Embryonic facial prominence (tissue), 1 donor: ENCODE measurements at regions not wholly inside any gene's neighbourhood (a gene's known extent, or its start where the extent isn't known, plus 50 kb on each side); places are given as distances from the start of the nearest gene placed in this dataset.
"Not testable (repeated sequence)": the region's sequence is repeated elsewhere in the genome, so short reads cannot be mapped to it uniquely, and the experiment has no call there.

ENCODE experiments used
- DNase-seq: peaks from one replicate; pipeline ENCODE4 v3.0.0-alpha.2; 2016; ENCODE audit errors: extremely low spot score

GRCh38 chr18:59800897-59801296, 98.9 kb upstream of the PMAIP1 start:
- DNase-seq: no peak

- no peak for DNase-seq
These were observed 100.3 kb upstream of the PMAIP1 start for GRCh38 chr18:59799383-59800015.

- no peak for DNase-seq
These were observed 98.7 kb upstream of the CCBE1 start for GRCh38 chr18:59795882-59796281.

DNA sequence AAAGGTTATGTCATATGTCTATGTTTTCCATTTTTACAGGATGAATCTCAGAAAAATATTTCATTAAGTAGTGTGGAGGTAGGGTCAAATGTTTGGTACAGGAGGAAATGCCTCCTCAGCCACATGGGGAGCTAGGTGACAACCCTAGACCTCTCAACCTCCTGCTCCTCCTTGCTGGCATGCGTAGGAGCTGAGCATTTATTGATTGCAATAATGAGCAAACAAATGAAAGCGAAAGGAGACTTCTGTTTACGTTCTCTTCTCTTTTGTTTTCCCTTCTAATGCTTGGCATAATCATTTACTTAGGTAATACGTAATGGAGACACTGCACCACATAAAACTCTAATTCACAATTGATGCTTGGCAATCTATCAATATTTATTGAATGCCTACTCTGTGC, 95.1 kb upstream of the CCBE1 start:
- no peak for DNase-seq

GRCh38 chr18:59790346-59790936, 93.2 kb upstream of the CCBE1 start:
- DNase-seq: not testable (repeated sequence)

DNA sequence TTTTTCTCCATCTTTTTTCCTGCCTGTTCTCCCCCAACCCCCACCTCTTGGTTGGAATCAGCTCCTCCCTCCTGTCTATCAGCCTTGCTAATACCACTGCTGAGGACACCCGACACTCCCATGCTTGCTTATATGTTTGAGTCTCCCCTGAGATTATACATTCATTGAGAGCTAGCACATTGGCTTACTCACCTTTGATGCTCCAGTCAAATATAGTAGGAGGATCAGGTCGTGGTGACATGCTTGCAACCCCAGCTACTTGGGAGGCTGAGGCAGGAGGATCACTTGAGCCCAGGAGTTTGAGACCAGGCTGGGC, 91.5 kb upstream of the CCBE1 start:
- DNase-seq: no peak

- DNase-seq: no peak
These were observed 91.0 kb upstream of the CCBE1 start for GRCh38 chr18:59787998-59788790.

DNA sequence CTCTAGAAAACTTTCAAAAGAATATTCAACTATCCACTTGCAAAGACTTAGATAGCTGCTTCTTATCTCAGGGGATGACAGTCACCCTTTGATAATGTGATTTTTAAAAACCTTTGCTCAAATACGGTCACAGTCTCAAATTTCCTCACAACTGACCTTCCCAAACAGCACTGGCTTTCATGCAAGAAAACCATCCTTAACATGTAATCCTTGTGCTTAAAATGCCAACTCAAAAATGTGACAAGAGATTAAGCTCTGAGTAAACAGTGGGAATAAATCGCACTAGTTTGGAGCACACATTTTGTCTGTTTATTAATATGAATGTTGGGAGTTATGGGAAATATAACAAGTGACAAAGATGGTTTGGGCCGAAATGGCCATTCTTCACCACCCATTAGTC, 87.5 kb upstream of the CCBE1 start:
- DNase-seq: no peak

GRCh38 chr18:59783138-59783537, 85.9 kb upstream of the CCBE1 start:
- no peak for DNase-seq

DNA sequence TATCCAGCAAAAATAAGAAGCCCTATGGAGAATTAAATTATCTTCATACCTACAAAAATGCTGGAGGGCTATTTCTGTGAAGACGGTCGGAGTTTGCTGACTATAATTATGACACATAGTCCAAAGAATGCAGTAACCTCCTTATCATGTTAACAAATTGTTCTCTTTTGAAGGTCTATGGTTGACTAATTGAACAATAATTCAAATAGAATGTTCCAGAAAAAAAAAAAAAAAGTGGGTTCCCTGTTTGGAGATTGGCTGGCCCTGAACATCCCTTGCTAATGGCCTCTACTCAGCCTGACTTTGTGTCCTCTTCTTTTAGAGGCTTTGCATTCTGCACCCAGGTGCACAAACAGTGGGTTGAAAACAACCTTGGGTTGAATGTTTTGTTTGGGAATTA, 82.8 kb upstream of the CCBE1 start:
- DNase-seq: no peak

GRCh38 chr18:59778434-59778833, 81.2 kb upstream of the CCBE1 start:
- no peak for DNase-seq

GRCh38 chr18:59777636-59778035, 80.4 kb upstream of the CCBE1 start:
- no peak for DNase-seq

DNA sequence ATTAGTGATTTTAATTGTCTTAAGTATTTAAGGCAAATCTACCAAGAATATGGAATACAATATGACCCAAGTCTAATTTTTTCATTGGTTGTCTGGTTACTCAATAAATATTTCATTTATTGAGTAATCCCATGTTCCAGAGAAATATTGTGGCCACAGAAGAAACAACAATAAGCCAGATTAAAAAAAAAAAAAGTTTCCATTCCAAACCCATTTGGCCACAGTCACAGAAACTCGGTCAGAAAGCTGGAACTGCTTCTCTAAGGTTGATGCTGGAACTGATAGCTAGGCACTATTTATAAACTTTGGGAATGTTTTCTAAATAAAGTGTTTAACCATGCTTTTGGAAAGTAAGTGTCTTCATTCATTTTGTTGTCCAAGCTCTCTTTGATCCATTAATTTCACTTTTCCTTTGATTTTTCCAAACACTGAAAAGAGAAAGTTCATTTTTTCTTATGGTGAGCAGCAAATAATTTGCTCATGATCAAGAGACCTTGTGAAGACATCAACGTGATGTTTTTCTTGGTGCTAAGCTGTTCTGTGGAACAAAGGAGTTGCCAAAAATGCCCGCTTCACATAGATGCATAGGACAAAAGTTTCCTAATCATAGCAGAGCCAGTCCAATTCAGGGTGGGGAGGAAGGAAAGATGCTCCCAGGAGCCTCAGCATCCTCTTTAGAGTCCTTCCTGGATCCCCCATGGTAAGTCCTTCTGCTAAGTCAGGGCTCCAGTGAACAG, 72.1 kb upstream of the CCBE1 start:
- no peak for DNase-seq

DNA sequence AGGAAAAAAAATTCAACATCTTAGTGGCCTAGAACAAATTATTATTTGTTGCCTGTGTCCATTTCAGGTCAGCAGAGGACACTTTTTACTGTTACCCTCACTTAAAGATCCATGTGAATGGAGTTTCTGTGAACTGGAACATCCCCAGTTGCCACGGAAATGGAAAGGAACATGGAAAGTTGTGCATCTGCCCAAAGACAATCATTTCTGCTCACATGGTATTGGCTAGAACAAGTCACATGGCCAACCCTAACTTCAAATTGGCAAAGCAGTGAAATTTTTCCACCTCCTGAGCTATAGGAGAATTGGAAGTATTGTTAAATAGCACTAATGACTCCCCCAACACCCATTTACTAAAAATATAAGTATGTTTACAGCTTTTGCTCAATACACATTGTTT, 71.2 kb upstream of the CCBE1 start:
- no peak for DNase-seq

GRCh38 chr18:59767732-59768131, 70.5 kb upstream of the CCBE1 start:
- DNase-seq: no peak

- no peak for DNase-seq
These were observed 68.1 kb upstream of the CCBE1 start for GRCh38 chr18:59765343-59765742.

GRCh38 chr18:59764281-59764680, 67.1 kb upstream of the CCBE1 start:
- DNase-seq: no peak

GRCh38 chr18:59763541-59764136, 66.4 kb upstream of the CCBE1 start:
- DNase-seq: no peak

- DNase-seq: no peak
These were observed 63.7 kb upstream of the CCBE1 start for GRCh38 chr18:59760619-59761600.

GRCh38 chr18:59760212-59760611, 63.0 kb upstream of the CCBE1 start:
- DNase-seq: no peak

- DNase-seq: no peak
These were observed 61.6 kb upstream of the CCBE1 start for GRCh38 chr18:59758837-59759236.
